ENCODE measurements at regions not wholly inside any gene's neighbourhood (a gene's known extent, or its start where the extent isn't known, plus 50 kb on each side); places are given as distances from the start of the nearest gene placed in this dataset.
"Not testable (repeated sequence)": the region's sequence is repeated elsewhere in the genome, so short reads cannot be mapped to it uniquely, and the experiment has no call there.

DNA sequence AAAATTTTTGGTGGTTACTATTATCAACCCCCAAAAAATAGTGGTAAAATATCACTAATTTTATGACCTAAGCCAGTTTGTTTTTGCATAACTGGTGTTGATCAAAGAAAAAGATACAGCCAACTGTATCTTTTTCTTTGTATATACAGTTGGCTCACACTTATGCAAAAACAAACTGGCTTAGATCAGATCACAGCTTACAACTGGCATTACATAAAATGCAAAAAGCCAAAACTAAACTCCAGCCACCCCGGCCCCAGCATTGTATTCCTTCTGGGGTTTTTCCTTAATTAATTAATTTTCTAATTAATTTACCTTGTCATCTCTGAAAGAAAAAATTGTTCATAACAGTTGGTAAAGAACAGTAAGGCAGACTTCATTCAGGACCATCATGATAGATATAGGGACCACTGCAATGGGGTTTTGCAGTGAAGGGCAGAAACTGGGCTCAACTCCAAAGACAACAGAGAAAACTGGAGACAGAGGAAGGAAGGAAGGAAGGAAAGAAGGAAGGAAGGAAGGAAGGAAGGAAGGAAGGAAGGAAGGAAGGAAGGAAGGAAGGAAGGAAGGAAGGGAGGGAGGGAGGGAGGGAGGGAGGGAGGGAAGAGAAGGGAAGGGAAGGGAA, 202.1 kb downstream of the HNRNPD start:
- DNase-seq = no peak

DNA sequence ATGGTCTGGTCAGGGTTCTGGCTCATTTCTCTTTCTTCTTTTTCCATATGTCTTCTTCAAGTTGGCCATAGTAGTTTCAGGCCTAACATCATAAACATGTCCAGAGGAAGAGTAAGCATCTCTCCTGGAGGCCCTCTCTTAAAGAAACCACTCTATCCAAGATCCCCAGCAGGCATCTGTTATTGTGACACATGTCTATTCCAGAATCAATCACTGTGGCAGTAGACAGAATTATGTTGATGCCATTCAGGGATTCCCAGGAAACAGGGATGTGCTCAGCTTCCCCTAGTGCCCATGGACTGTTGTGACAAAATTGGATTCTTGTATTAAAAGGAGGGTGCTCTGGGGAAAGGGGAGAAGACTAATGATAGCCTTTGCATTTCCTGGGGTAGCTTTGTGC, 224.0 kb downstream of the HNRNPD start:
- no peak for DNase-seq

DNA sequence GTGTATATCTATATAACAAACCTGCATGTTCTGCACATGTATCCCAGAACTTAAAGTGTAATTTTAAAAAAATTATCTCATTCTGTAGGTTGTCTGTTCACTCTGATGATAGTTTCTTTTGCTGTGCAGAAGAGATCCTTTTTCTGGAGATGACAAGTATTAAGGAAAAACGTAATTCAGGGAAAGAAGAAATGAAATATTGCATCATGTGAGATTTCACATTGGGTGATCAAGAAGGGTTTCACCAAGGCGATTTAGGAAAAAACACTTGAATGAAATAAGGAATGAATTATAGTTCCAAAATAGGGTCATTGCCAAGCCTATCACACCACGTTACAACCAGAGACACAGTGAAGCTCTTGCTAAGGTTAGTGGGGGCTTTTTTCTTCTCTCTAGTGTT, 227.9 kb downstream of the HNRNPD start:
- no peak for DNase-seq

DNA sequence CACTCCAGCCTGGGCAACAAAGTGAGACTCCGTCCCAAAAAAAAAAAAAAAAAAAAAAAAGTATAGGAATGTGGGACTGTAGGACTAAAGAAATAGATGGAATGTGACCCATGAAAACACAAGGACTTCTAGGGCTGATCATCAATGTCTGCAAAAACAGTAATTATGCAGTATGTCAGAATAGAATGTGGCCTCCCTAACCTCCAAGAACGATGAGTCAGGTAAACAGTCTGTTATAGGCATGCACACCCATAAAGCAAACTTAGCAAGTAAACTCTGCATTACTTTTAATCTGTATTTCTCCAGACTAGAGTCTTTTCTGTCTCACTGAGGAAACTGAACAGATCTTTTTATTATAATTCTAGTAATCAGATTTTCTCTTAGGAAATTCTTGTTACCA, 233.4 kb downstream of the HNRNPD start:
- DNase-seq = no peak

DNA sequence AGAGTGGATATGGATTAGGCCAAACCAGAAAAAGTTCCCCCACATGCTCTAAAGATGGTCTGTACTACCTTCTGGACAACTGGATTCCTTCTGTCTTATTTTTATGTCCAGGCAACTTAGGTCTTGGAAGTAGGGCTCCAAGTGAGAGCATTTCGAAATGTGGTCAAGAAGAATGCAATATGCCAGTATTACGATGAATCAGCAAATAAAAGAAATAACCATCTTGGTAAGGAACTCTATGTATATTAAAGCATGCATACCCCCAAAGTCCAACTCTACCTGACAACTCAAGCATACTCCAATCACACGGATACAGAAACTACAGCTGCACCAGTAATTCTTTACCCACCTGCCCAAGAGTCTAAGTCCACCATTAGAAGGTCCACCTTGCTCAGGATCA, 234.5 kb downstream of the HNRNPD start:
- DNase-seq = no peak

DNA sequence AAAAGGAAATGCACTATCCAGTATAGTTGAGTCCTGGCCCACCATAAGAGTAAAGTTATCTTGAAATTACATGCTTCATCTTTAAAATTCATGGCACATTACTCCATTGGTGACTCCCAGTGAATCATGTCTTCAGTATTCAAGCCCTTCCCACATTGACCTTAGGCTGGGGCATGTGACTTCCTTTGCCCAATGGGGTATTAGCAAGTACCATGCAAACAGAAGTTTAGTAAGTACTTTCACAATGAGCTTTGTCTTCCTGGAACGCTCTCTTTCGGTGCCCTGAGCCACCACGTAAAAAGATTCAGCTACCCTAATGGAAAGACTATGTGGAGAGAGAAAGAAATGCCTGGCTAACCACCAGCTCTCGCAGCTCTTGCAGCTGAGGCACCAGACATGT, 235.4 kb downstream of the HNRNPD start:
- DNase-seq = no peak

DNA sequence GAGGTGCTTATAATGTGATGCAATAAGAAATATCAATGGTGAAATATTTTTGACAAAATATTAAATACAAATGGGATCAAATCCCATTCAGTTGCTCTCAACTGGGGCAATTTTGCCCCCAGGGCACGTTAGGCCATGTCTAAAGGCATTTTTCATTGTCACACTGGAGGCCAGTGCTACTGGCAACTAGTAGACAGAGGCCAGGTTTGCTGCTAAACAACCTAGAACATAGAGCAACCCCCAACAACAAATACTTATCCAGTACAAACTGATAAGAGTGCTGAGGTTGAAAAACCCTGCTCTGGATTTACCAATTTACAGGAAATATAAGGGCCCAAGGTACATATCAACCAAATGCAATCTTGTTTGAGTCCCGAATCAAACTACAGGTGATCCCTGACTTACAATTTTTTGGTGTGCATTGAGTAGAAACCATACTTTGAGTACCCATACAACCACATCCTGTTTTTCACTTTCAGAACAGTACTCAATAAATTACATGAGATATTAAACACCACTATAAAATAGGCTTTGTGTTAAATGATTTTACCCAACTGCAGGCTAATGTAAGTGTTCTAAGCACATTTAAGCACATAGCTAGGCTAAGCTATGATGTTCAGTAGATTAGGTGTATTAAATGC, 237.5 kb downstream of the HNRNPD start:
- DNase-seq = no peak

DNA sequence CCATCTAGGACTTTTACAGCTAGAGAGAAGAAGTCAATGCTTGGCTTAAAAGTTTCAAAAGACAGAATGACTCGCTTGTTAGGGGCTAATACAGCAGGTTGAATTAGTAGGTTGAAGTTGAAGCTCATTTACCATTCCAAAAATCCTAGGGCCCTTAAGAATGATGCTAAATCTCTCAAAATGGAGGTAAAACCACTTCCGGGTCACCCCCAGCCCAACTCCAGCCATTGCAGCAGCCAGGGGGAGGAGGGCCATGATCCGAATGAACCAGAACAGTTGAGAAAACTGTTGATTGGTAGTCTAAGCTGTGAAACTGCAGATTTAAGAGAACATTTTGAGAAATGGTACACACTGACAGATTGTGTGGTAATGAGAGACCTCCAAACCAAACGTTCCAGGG, 245.4 kb downstream of the HNRNPD start:
- no peak for DNase-seq

DNA sequence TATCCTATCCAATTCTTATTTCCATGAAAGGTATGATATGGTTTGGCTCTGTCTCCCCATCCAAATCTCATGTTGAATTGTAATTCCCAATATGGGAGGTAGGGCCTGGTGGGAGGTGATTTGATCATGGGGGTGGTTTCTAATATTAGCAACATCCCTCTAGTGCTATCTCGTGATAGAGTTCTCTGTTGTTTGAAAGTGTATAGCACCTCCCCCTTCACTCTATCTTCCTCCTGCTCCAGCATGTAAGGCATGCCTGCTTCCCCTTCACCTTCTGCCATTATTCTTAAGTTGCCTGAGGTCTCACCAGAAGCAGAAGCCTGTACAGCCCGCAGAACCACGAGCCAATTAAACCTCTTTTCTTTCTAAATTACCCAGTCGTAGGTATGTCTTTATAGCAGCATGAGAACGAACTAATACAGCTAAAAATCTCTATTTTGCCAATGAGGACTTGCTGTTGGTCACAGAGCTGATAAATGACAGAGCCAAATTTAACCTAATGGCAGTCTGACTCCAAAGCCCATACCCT, 247.2 kb downstream of the HNRNPD start:
- DNase-seq = no peak

DNA sequence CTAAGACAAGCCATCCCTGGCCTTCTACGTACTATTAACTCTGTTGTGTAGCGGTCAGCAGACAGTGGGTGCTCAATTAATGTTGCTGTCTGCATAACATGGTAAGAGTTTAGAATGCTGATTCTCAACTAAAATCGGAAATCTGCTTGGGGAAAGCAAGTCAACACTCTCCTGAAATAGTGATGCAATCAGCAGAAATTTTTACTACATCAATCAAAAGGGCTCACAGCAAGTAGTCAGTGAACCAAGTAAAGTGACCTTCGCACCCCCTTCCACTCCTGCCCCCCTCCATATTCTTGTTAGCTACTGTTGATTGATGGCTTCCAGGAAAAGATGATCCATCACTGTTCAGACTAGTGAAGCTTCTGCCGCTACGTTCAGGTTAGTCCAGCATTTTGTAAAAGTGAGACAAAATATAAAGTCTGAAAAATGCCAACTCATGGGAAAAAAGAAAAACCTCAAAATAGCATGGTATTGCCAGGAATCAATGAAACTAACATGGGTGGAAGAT, 247.9 kb downstream of the HNRNPD start:
- DNase-seq = no peak

DNA sequence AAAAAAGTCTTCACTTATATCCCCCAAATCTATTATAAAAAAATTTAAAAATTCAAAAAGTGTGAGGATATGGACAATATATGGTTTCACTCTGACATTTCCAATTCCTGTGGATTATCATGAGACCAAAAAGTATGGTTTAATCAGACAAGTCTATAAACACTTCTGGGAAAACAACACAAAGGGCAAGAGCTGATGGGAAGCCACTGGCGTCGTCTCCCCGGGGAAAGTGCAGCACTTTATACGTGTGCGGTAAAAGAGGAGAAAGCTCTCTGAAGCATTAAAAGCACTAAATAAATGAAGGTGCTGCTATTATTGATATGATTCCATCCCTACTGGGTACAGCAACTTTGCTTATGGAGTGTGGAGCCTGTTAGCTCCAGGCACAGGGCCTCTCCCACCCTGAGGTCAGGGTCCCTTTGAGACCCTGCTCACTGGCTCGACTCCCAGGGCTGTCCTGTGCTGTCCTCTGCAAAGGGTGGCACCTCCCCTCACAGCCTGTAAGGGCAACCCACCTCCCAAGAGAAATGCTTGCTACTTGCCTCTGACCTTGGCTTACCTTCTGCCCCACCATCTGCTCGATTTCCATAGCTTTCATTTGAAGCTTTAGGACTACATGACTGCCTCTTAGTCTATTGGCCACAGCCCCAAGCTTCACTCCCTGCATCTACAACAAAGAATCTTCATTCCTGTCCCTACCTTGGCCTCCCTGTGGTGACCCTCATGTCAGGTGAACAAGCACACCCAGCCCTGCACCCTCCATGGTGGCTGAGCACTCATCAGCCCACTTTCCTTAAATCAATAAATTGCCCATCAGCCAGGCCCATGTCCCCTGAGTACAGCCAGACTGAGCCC, 248.6 kb downstream of the HNRNPD start:
- DNase-seq = no peak

DNA sequence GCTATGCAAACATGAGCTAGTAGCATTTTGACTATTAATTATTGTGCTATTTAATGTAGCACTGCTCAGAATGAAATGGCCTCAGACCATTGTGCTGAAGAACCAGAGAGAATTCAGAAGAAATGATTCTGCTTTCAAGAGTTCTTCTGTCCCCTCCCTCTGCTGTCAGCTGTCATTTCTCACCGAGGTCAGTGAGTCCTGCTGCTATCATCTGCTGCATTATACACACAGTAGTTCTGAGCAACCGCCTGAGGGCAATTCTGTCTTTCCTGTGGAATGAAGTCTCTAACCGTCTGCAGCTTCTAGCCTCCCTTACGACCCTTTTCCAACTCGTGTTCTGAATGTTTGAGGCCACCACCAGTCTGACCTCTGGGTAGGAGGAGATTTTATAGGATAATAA, 249.4 kb downstream of the HNRNPD start:
- DNase-seq = no peak

DNA sequence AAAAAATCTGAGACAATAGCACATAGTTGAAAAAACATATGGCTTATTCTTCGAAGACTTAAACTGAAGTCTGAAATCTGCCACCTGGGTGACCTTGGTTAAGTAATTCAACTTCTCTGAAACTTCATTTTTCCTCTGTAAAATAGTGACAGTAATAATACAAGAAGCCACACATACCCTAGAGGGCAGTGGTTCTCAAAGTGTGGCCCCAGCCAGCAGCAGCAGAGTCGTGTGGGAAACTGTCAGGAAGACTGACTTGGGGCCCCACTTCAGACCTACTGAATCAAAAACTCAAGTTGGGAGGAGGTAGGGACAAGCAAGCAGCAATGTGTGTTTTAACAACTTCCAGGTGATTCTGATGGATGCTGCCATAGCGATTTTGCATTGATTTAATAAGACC, 249.9 kb downstream of the HNRNPD start:
- DNase-seq = no peak

DNA sequence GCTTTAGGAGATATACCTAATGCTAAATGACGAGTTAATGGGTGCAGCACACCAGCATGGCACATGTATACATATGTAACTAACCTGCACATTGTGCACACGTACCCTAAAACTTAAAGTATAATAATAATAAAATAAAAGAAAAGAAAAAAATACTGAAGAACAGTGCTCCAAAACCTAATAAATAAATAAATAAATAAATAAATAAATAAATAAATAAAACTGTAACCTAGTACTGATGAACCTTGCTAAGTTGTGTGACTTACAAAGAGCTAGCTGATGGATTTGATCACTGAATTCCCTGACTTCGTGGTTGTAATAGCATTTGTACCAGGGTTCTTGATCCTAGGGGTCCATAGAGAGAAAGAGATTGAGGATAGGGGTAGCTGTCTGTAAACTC, 258.6 kb downstream of the HNRNPD start:
- not testable (repeated sequence) for DNase-seq

DNA sequence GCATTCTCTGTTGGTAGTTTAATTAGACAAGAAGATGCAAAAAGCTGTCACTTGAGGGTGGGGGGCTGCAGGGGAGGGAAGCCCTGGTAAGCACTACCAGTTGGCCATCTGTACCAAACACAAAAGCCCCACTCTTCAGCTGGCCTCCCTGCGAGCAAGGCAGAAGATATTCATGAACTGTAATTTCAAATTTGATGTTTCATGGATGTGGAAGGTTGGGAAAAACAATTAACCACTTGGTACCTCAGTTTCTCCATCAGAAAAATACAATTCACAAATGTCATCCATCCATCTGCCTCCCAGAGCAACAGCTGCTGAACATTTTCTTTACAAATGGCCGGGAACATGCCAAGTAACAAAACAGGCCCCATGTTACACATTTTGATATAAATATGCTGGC, 265.3 kb downstream of the HNRNPD start:
- DNase-seq = no peak

DNA sequence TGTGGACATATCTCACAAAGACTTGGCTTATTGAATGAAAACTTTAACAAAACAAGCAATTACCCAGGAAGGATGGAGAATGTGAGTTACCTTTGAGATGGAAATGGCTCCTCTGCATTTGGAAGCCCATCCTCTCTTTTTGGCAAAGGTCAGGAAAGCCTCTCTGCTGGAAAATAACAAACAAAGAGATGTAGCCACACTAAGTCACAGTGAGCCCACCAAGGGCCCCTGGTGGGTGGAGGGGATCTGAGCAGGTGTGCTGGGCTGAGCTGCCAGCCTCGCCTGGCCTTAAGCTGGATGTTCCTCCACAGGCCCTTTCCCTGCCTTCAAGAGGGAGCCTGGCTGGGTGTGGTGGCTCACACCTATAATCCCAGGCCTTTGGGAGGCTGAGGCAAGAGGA, 269.2 kb downstream of the HNRNPD start:
- no peak for DNase-seq

DNA sequence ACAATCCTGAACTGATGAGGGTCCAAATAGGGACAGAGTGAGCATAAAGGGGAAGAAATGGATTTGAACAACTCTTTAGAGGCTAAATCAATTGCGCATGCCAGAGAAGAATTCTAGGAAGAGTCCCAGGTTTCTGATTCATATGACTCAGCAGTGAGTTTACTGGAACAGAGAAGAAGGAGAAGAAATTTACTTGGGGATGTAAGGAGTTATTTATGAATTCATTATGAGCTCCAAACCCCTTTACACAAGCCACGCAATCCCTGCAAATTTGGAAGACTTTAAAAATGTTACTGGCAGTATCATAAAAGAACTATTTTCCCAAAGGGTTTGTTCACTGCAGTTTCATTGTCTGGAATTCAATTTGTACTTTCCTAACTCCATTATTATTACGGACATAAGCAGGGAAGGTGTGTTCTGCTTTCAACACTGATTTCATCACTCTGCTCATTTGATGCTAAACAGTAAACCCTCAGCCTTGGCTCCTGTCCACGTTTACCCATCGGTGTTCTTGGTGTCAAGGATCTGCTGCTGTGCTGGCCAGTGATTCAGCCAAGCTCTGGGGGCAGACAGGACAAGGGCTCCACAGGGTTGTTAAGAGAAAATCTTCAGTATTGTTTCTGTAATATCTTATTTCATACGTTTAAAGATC, 273.7 kb downstream of the HNRNPD start:
- DNase-seq = no peak

DNA sequence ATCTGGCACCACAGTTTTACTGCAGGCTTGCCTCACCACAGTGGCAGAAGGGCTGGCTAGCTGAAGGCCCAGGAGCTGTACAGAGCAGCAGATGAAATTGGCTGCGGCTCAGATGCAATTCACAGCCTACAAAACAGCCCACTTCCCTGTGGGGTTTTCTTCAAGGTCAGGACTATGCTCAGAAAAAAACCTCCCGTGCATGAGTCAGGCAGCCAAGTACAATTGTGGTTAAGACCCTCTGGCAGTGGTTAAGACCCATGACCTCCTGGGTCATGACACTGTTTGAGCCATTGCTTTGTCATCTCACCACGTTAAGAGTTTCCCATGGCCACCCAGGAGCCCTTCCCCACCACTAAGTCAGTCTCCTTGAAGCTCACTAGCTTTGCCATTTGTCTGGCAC, 276.3 kb downstream of the HNRNPD start:
- no peak for DNase-seq

DNA sequence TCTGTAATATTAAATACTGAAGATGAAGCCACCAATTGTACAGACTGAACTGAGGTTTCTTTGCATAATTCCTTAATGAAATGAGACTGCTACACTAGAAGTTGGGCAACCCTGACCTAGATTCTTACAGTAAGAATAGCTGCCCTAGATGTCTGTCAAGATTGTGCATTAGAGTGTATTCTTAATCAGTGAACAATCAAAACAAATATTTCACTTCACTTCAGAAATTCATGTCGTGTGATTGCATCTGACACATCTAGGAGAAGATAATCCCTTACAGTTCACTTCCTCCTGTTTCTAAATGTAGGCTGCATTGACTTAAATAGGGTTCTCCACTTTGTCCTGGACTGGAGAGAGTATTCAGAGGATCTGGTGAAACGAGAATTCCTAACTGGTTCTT, 283.1 kb downstream of the HNRNPD start:
- DNase-seq = no peak

DNA sequence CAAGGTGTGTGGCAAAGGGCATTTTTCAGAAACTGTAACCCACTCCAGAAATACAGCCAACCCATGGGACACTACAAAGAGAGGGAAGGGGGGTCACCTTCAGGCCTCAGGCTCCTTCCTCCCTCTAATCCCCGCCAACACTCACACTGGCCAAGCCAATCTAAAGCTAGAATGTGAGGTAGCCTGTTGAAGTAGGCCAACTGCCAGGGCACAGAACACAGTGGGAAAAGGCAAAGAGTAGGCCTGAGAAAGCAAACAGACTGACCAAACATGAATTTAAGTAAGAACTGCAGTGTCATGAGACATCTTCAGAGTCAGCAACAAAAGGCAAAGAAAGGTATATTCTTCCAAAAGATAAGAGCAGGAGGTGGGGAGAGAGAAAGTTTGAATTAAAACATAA, 289.0 kb downstream of the HNRNPD start:
- no peak for DNase-seq

DNA sequence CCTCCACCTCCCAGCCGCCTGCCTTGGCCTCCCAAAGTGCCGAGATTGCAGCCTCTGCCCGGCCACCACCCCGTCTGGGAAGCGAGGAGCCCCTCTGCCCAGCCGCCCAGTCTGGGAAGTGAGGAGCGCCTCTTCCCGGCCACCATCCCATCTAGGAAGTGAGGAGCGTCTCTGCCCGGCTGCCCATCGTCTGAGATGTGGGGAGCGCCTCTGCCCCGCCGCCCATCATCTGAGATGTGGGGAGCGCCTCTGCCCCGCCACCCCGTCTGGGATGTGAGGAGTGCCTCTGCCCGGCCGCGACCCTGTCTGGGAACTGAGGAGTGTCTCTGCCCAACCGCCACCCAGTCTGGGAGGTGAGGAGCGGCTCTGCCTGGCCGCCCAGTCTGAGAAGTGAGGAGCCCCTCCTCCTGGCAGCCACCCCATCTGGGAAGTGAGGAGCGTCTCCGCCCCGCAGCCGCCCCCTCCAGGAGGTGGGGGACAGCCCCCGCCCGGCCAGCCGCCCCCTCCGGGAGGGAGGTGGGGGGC, 296.3 kb downstream of the HNRNPD start:
- DNase-seq = not testable (repeated sequence)

DNA sequence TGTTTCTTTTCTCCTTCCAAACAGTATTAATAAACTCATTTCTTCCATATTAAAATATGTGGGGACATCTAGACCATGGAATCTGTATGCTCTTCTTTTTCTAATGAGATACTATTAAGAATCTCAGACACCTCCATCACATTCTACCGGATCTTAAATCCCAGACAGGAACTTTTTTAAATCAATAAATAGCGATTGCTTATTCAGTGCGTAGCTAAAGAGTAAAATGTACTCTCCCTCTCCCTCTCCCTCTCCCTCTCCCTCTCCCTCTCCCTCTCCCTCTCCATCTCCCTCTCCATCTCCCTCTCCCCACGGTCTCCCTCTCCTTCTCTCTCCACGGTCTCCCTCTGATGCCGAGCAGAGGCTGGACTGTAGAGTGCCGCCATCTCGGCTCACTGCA, 297.0 kb downstream of the HNRNPD start:
- DNase-seq = no peak

DNA sequence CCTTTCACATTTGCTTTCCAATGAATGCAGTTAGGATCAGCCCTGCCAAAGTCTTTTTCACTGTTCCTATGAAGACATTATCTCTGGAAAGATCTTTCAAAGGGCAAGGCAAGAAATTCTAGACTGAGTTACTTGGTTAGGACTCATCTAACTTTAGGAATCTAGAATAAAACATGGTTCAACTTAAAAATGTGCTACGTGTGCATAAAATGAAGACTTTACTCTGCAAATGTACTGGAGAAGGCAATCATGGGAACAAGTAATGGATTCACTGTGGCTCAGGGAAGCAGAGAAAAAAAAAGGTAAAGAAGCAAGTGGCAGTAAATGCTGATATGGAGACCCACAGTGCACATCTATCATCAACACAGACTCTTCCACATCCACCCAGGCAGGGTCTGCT, 297.4 kb downstream of the HNRNPD start:
- DNase-seq = no peak

Data from NCI-H1092 treated with DMSO at 0.1 percent for 48 hours (cell line).